Testis (tissue), 2 donors: ENCODE measurements at regions not wholly inside any gene's neighbourhood (a gene's known extent, or its start where the extent isn't known, plus 50 kb on each side); places are given as distances from the start of the nearest gene placed in this dataset.

Experiments used
- DNase-seq: peaks from one replicate; pipeline ENCODE4 v3.0.0-alpha.2; 2019
- H3K27ac ChIP-seq, 2 donors: fragments of 200-600 bp; sonication (generic); one replicate each; pipeline ENCODE4 v1.5.1; 2019
- H3K27me3 ChIP-seq: fragments of 200-600 bp; sonication (generic); one replicate; pipeline ENCODE4 v1.5.1; 2019
- H3K36me3 ChIP-seq: fragments of 200-600 bp; sonication (generic); one replicate; pipeline ENCODE4 v1.5.1; 2017; ENCODE audit warnings: low read depth; ENCODE audit errors: missing control alignments
- H3K4me1 ChIP-seq: fragments of 200-600 bp; sonication (generic); one replicate; pipeline ENCODE4 v1.5.1; 2019
- H3K4me3 ChIP-seq, 2 donors: fragments of 200-600 bp; sonication (generic); one replicate each; pipeline ENCODE4 v1.5.1; 2017 to 2019
- H3K9me3 ChIP-seq: fragments of 200-600 bp; sonication (generic); one replicate; pipeline ENCODE4 v1.5.1; 2017
- CTCF ChIP-seq, 3 experiments: fragments of 450-650 bp in 2 of 3; fragments of 200-600 bp in 1 of 3; sonication (generic) in 1 of 3; IDR thresholded peaks; one replicate each; pipeline ENCODE4 v1.5.1; 2016 to 2019; ENCODE audit warnings: antibody characterized with exemption in 3 of 3, mild to moderate bottlenecking in 2 of 3, moderate library complexity in 1 of 3
- POLR2A ChIP-seq: fragments of 450-650 bp; IDR thresholded peaks from one replicate; pipeline ENCODE4 v1.6.1; 2017; ENCODE audit warnings: antibody characterized with exemption, mild to moderate bottlenecking, moderate library complexity
- WGBS, 2 donors: methylation state at CpG; one replicate each; pipeline ENCODE4 v1.1.5; 2018; 5-methylcytosine and 5-hydroxymethylcytosine counted together
- intact Hi-C: fragments of 100-400 bp; cut with DNase I; formaldehyde crosslinking; loops from one replicate; pipeline ENCODE4 v1.15.1; 2023; ENCODE audit warnings: low total_unique reads

DNA sequence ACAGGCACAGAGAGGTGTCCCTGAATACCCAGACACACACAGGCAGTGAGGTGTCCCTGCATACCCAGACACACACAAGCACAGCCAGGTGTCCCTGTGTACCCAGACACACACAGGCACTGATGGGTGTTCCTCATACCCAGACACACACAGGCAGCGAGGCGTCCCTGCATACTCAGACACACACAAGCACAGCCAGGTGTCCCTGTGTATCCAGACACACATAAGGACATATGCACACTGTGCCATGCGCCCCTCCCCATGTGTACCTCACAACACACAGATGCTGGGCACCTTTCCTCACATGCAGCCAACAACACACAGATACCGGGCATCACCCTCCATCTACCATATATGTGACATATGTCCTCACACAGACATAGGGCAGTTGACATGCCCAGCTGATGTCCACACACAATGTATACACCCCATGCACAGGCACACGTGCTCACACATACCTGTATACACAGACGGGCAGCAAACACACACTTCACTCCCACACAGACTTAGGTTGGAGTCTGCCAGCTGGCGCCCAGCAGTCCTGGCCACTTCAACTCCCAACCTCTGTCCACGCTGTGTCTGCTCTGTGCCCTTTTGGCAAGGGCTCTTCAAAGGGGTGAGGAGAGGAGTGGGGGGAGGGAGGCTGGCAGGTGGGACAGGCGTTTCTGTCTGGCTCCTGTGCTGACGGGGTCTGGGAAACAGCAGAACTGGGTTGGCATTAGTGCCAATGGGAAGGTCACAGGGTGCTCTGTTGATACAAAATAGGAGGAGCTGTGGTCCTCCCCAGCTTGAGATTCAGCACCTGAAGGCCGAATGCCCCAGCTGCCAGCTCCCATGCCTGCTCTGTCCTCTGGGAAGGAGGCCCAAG is 69.4 kb upstream of the ALX4 start:
- no peaks in the 10 kb centered on the region for H3K27me3 ChIP-seq
- H3K4me1 ChIP-seq, result no peaks in the 10 kb centered on the region
- DNase-seq, result no peak
- H3K4me3 ChIP-seq, result no peak overlapping the region
- 73 to 80% methylated on average over 11 of the region's 11 CpGs for WGBS, 2 donors
- H3K9me3 ChIP-seq, result no peaks in the 10 kb centered on the region
- intact Hi-C loops, result loop anchor here (10.0 kb wide), 1 partner anchor 65 kb away; the partner anchor contains the start of gene ALX4
- TF ChIP-seq CTCF (IDR thresholded peaks at IDR 0.05), result no peak
- no peak for TF ChIP-seq POLR2A
- H3K36me3 ChIP-seq, result no peaks in the 10 kb centered on the region
- H3K27ac ChIP-seq, result no peak overlapping the region

DNA sequence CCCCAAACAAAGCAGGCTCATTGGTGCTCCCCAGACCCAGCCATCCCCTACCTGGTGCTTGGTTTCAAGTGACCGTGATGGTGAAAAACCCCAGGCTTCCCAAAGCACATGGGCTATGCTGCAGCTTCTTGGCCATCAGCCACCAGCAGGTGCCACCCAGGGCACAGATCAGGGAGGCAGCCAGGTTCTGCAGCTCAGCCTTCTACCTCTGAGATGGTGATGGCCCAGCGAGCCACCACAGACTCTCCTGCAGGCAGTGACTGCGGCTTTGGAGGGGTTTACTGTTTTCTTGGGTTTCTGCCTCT is 70.0 kb upstream of the ALX4 start:
- Histone ChIP-seq H3K4me3 (no peak overlapping the region), H3K27ac (no peak overlapping the region), H3K36me3 (no peaks in the 10 kb centered on the region), H3K27me3 (no peaks in the 10 kb centered on the region), H3K4me1 (no peaks in the 10 kb centered on the region), H3K9me3 (no peaks in the 10 kb centered on the region)
- TF ChIP-seq POLR2A (no peak), CTCF (IDR thresholded peaks at IDR 0.05) (no peak)
- intact Hi-C loops, result no loop called here
- 84 to 100% methylated on average over 2 to 3 of the region's 3 CpGs for WGBS, 2 donors
- no peak for DNase-seq

GRCh38 chr11:44380820-44381219 is 70.9 kb upstream of the ALX4 start:
- no peaks in the 10 kb centered on the region for H3K4me1 ChIP-seq
- TF ChIP-seq POLR2A, result no peak
- TF ChIP-seq CTCF (IDR thresholded peaks at IDR 0.05), result no peak
- no peak overlapping the region for H3K27ac ChIP-seq
- H3K27me3 ChIP-seq, result no peaks in the 10 kb centered on the region
- no peak overlapping the region for H3K4me3 ChIP-seq
- no peaks in the 10 kb centered on the region for H3K36me3 ChIP-seq
- no peak for DNase-seq
- 92 to 97% methylated on average over 7 of the region's 7 CpGs for WGBS, 2 donors
- intact Hi-C loops, result no loop called here
- no peaks in the 10 kb centered on the region for H3K9me3 ChIP-seq

DNA sequence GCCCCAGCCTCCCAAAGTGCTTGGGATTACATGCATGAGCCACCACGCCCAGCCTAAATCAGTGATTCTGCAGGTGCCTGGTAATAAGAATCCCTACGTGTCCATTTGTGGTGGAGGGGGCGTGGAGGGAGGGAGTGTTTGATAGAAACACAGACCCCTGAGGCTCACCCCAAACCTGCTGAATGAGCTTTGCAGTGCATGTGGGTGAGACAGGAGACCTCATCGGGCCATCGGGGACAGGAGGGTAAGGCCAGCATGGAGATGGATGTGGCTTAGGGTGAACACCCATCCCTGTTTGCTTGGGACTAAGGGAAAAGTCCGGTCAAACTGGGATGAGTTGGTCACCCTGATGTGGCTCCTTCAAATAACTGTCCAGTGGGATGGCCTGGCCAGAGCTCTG is 71.3 kb upstream of the ALX4 start:
- Histone ChIP-seq H3K4me3 (no peak overlapping the region), H3K9me3 (no peaks in the 10 kb centered on the region), H3K27ac (no peak overlapping the region), H3K27me3 (no peaks in the 10 kb centered on the region), H3K36me3 (no peaks in the 10 kb centered on the region), H3K4me1 (no peaks in the 10 kb centered on the region)
- intact Hi-C loops, result no loop called here
- no peak for DNase-seq
- TF ChIP-seq POLR2A (no peak), CTCF (IDR thresholded peaks at IDR 0.05) (no peak)
- 95 to 97% methylated on average over 6 of the region's 6 CpGs for WGBS, 2 donors

- intact Hi-C loops, result no loop called here
- no peak overlapping the region for H3K4me3 ChIP-seq
- H3K4me1 ChIP-seq, result no peaks in the 10 kb centered on the region
- no peaks in the 10 kb centered on the region for H3K36me3 ChIP-seq
- H3K27ac ChIP-seq, result no peak overlapping the region
- no peak for DNase-seq
- WGBS, 2 donors, result 59 to 68% methylated on average over 6 of the region's 6 CpGs
- TF ChIP-seq CTCF (IDR thresholded peaks at IDR 0.05) (no peak), POLR2A (no peak)
- H3K27me3 ChIP-seq, result no peaks in the 10 kb centered on the region
- no peaks in the 10 kb centered on the region for H3K9me3 ChIP-seq
Measured at GRCh38 chr11:44382118-44382517, 72.2 kb upstream of the ALX4 start.
